ENCODE measurements at regions not wholly inside any gene's neighbourhood (a gene's known extent, or its start where the extent isn't known, plus 50 kb on each side); places are given as distances from the start of the nearest gene placed in this dataset.

- DNase-seq (ENCODE audit: low read depth): no peak
- no peak for TF ChIP-seq MAX (IDR thresholded peaks at IDR 0.05; ENCODE audit: low read depth, low read length)
- TF ChIP-seq, protein P1, sequence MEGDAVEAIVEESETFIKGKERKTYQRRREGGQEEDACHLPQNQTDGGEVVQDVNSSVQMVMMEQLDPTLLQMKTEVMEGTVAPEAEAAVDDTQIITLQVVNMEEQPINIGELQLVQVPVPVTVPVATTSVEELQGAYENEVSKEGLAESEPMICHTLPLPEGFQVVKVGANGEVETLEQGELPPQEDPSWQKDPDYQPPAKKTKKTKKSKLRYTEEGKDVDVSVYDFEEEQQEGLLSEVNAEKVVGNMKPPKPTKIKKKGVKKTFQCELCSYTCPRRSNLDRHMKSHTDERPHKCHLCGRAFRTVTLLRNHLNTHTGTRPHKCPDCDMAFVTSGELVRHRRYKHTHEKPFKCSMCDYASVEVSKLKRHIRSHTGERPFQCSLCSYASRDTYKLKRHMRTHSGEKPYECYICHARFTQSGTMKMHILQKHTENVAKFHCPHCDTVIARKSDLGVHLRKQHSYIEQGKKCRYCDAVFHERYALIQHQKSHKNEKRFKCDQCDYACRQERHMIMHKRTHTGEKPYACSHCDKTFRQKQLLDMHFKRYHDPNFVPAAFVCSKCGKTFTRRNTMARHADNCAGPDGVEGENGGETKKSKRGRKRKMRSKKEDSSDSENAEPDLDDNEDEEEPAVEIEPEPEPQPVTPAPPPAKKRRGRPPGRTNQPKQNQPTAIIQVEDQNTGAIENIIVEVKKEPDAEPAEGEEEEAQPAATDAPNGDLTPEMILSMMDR (IDR thresholded peaks at IDR 0.05; ENCODE audit: low read depth, low read length): no peak
- TF ChIP-seq MYC (IDR thresholded peaks at IDR 0.05; ENCODE audit: low read depth, low read length): no peak
- no peak for TF ChIP-seq POLR2A (IDR thresholded peaks at IDR 0.05; ENCODE audit: extremely low read depth, insufficient read length)
Observed at GRCh38 chr1:93749894-93750301, 68.3 kb upstream of the BCAR3 start.

DNA sequence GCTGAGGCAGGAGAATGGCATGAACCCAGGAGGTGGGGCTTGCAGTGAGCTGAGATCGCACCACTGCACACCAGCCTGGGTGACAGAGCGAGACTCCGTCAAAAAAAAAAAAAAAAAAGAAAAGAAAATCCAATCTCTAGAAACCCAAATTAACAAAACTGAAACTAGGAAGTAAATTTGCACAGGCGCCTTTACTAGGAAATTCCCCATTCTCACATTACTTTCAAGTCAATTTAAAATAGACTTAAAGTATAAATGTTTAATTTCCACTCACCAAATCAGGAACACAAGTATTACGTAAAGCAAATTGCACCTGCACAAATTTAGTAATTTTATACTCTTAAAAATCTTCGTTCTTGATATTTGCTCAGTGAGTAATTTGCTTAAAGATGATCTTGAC lies 67.8 kb upstream of the BCAR3 start:
- no peak for TF ChIP-seq POLR2A (IDR thresholded peaks at IDR 0.05; ENCODE audit: extremely low read depth, insufficient read length)
- TF ChIP-seq MAX (IDR thresholded peaks at IDR 0.05; ENCODE audit: low read depth, low read length): no peak
- TF ChIP-seq MYC (IDR thresholded peaks at IDR 0.05; ENCODE audit: low read depth, low read length): no peak
- TF ChIP-seq, protein P1 (IDR thresholded peaks at IDR 0.05; ENCODE audit: low read depth, low read length): no peak
- DNase-seq (ENCODE audit: low read depth): no peak
- no peak overlapping the region for H3K4me3 ChIP-seq (ENCODE audit: low read depth, low read length)

More at GRCh38 chr1:93749894-93750301, 68.3 kb upstream of the BCAR3 start:
- H3K4me3 ChIP-seq (ENCODE audit: low read depth, low read length): no peak overlapping the region

GRCh38 chr1:93746021-93746812 lies 64.6 kb upstream of the BCAR3 start:
- no peak for DNase-seq (ENCODE audit: low read depth)
- TF ChIP-seq MYC (IDR thresholded peaks at IDR 0.05; ENCODE audit: low read depth, low read length) (no peak), MAX (IDR thresholded peaks at IDR 0.05; ENCODE audit: low read depth, low read length) (no peak), POLR2A (IDR thresholded peaks at IDR 0.05; ENCODE audit: extremely low read depth, insufficient read length) (no peak)
- TF ChIP-seq, protein P1 (IDR thresholded peaks at IDR 0.05; ENCODE audit: low read depth, low read length): no peak
- no peak overlapping the region for H3K4me3 ChIP-seq (ENCODE audit: low read depth, low read length)

DNA sequence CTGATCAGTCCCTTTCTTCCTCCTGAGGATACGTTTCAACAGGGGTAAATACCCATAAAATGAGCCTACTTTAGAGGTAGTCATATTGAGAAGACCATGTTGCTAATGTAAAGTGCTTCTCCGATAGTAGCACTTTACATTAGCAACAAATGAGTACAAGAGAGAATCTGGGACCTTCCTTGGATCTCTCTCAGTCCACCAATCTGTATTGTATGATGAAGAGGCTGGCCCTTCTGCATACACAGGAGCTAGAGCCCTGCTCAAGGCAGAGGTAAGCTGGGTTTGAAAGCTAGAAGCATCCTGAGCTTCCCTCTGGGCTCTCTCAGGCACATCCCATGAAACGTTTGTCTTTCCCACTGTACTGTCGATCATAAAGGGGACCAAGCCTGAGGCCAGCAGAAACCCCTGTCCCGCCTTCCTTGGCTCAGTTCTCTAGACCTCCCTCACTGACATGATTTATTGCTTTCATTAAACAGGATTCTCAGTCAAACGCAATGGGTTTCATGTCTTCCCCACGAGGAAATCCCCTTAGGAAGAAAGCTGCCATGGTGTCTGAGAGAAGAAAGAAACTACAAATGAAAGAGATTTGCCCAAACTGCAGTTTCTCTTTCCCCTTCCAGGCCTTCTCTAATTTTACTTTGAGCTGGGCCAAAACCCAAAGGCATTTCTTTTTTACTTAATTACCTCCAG lies 62.8 kb upstream of the BCAR3 start:
- no peak overlapping the region for H3K4me3 ChIP-seq (ENCODE audit: low read depth, low read length)
- no peak for DNase-seq (ENCODE audit: low read depth)
- TF ChIP-seq, protein P1 (IDR thresholded peaks at IDR 0.05; ENCODE audit: low read depth, low read length): no peak
- TF ChIP-seq MAX (IDR thresholded peaks at IDR 0.05; ENCODE audit: low read depth, low read length): no peak
- no peak for TF ChIP-seq MYC (IDR thresholded peaks at IDR 0.05; ENCODE audit: low read depth, low read length)
- TF ChIP-seq POLR2A (IDR thresholded peaks at IDR 0.05; ENCODE audit: extremely low read depth, insufficient read length): no peak

GRCh38 chr1:93743465-93743864 lies 61.8 kb upstream of the BCAR3 start:
- TF ChIP-seq POLR2A (IDR thresholded peaks at IDR 0.05; ENCODE audit: extremely low read depth, insufficient read length) (no peak), MAX (IDR thresholded peaks at IDR 0.05; ENCODE audit: low read depth, low read length) (no peak), MYC (IDR thresholded peaks at IDR 0.05; ENCODE audit: low read depth, low read length) (no peak)
- TF ChIP-seq, protein P1 (IDR thresholded peaks at IDR 0.05; ENCODE audit: low read depth, low read length): no peak
- H3K4me3 ChIP-seq (ENCODE audit: low read depth, low read length): no peak overlapping the region
- no peak for DNase-seq (ENCODE audit: low read depth)
